NCI-H1436 (cell line): ENCODE measurements at regions not wholly inside any gene's neighbourhood (a gene's known extent, or its start where the extent isn't known, plus 50 kb on each side); places are given as distances from the start of the nearest gene placed in this dataset.
"Not testable (repeated sequence)": the region's sequence is repeated elsewhere in the genome, so short reads cannot be mapped to it uniquely, and the experiment has no call there.

Experiments
- DNase-seq: peaks from one replicate; lab custom pipeline; 2025; lab: John Stamatoyannopoulos, UW

DNA sequence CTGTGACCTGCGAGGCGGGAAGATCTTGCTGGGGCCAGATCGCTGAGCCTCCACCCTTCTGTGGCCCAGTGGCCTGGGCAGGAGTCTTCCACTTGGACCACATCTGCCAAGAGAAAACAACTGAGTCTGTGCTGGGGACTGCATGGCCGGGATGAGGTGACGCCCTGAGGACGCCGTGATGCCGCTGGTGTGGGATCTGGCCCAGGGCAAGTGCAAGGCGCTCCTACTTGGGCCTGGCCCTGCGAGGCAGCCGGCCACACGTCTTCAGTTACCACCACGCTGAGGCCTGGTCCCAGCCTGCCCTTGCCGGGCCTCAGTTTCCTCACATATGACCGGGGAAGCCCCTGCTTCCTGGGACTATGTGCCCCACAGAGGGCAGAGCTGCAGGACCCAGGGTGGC is 133.4 kb downstream of the SLC25A46 start:
- no peak for DNase-seq

DNA sequence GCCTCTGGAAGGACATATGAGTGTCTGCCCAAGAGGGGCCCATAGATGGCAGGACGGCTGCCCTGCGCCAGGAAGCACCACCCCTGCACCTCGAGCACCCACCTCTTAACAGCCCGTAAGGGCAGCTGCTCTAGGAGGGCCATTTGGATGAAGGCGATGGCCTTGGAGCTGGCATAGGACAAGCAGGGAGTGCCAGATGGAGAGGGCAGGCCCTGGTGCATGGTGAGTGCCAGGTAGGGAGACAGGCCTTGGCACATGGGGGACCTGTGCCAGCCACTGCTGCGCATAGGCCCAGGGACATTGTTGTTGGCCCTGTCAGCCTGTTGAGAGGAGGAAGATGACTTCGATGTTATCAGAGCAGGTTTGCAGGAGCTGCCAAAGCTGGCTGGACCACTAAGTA is 134.2 kb downstream of the SLC25A46 start:
- no peak for DNase-seq

DNA sequence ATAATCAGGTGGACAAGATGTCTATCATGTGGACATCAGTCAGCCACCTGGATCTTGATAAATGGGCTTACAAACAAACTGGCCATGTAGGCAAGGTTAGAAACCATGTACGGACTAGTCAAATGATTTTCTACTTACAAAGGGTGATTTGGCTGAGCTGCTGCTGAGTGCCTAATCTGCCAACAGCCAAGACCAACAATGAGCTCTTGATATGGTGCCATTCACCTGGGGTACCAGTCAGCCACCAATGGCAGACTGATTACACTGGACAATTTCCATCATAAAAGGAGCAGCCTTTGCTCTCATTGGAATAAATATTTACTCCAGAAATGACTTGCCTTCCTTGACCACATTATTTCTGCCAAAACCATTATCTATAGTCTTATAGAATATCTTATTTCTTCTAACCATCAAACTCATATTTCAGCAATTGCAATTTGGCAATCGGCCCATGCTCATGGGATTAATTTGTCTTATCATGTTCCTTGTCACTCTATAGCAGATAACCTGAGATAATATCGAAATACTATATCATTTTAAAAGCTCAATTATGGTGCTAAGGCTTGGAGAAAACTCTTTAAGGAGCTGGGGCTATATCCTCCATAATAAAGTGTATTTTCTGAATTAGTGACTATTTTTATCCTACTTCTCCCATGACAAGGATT is 135.1 kb downstream of the SLC25A46 start:
- DNase-seq: no peak

DNA sequence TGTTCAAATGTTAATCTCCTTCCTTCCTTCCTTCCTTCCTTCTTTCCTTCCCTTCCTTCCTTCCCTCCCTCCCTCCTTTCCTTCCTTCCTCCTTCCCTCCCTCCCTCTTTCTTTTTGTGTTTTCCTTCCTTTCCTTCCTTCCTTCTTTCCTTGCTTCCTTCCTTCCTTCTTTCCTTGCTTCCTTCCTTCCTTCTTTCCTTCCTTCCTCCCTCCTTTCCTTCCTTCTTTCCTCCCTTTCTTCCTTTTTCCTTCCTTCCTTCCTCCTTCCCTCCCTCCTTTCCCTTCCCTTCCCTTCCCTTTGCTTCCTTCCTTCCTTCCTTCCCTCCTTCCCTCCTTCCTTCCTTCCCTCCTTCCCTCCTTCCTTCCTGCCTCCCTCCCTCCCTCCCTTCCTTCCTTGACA is 136.3 kb downstream of the SLC25A46 start:
- DNase-seq: not testable (repeated sequence)

DNA sequence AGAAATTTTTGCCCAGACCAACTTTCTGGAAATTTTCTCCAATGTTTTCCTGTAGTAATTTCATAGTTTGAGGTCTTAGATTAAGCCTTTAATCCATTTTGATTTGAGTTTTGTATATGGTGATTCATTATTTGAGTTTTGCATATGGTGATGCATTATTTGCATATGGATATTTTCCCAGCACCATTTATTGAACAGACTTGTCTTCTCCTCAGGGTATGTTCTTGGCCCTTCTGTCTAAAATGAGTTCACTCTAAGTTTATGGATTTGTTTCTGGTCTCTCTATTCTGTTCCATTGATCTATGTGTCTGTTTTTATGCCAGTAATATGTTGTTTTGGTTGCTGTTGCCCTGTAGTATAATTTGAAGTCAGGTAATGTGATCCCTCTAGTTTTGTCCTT is 139.3 kb downstream of the SLC25A46 start:
- no peak for DNase-seq

DNA sequence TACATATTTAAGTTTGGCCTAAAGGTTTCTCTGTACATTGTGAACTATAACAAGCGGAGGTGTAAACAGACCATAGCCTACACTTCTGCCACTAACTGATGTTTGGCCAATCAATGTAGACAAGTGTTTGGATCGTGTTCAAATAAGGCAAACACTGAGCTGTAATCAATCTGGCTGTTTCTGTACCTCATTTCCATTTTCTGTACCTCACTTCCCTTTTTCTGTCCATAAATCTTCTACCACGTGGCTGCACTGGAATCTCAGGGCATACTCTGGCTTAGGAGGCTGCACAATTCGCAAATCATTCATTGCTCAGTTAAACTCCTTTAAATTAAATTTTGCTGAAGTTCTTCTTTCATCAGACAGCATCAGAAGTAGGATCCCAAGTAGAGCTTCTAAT is 140.9 kb downstream of the SLC25A46 start:
- DNase-seq: no peak

DNA sequence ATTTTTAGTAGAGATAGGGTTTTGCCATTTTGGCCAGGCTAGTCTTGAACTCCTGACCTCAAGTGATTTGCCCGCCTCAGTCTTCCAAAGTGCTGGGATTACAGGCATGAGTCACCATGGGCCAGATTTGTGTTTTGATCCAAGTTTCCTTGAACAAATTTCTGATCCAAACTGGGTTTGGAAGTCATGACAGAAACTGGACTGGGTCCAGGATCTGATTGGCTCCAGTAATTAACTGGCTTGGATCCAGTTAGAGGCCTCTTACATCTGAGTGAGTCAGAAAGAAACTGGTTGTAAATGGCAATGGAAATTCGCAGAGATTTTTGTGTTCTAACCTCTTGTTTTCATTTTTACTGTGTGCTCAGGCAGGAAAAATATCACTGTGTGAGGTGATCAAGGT is 141.6 kb downstream of the SLC25A46 start:
- no peak for DNase-seq

DNA sequence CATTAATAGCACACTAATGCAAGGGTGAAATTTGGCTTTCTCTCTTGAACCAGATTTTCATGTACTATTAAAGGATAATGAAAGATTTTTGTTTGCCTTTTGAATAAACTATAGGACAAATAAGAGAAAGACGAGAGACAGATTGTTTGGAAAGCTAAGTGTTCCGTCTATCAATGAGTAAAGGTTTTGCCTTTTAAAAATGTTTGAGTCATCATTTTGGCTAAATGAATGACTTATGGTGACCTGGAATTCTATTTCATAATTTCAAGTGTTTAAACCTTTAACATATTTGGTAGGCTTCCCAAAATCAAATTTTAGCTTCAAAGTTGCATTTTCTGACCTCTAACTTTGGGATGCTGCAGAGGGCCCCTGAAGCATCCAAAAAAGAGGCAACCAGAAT is 145.2 kb downstream of the SLC25A46 start:
- no peak for DNase-seq

DNA sequence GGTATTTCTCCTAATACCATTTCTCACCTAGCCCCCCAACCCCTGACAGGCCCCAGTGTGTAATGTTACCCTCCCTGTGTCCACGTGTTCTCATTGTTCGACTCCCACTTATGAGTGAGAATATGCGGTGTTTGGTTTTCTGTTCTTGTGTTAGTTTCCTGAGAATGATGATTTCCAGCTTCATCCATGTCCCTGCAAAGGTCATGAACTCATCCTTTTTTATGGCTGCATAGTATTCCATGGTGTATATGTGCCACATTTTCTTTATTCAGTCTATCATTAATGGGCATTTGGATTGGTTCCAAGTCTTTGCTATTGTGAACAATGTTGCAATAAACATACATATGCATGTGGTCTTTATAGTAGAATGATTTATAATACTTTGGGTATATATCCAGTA is 148.4 kb downstream of the SLC25A46 start:
- not testable (repeated sequence) for DNase-seq

DNA sequence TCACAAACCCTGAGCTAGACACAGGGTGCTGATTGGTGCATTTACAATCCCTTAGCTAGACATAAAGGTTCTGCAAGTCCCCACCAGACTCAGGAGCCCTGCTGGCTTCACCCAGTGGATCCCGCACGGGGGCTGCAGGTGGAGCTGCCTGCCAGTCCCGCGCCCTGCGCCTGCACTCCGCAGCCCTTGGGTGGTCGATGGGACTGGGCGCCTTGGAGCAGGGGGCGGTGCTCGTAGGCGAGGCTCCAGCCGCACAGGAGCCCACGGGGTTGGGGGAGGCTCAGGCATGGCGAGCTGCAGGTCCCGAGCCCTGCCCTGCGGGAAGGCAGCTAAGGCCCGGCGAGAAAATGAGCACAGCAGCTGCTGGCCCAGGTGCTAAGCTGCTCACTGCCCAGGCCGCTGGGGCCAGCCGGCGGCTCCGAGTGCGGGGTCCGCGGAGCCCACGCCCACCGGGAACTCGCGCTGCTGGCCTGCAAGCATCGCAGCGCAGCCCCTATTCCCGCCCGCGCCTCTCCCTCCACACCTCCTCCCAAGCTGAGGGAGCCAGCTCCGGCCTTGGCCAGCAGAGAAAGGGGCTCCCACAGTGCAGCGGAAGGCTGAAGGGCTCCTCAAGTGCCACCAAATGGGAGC is 155.2 kb downstream of the SLC25A46 start:
- DNase-seq: not testable (repeated sequence)

DNA sequence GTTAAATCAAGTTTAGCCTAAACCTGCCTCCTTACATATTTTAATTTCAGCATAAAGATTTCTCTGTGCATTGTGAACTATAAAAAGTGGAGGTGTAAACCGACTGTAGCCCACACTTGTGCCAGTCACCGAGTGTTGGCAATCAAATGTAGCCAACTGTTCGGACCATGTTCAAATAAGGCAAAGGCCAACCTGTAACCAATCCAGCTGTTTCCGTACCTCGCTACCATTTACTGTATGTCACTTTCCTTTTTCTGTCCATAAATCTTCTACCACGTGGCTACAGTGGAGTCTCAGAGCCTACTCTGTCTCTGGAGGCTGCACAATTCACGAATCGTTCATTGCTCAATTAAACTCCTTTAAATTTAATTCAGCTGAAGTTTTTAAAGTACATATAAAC is 156.0 kb downstream of the SLC25A46 start:
- no peak for DNase-seq

DNA sequence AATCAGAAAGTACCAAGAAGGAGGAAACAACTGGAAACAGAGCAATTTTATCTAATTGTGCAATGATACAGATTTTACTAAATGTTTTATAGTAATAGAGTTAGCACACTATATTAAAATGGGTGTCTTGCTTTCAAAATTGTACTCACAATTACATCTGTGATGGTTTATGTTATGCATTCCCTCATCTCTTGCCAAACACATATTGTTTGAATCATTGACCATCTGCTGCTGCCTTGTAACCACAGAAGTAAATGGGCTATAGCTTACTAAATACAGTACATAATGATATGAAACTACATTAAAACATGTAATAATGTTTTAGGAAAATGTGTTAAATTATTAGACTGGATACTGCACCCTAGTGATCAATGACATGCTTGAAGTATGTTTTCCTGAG is 158.1 kb downstream of the SLC25A46 start:
- DNase-seq: no peak

DNA sequence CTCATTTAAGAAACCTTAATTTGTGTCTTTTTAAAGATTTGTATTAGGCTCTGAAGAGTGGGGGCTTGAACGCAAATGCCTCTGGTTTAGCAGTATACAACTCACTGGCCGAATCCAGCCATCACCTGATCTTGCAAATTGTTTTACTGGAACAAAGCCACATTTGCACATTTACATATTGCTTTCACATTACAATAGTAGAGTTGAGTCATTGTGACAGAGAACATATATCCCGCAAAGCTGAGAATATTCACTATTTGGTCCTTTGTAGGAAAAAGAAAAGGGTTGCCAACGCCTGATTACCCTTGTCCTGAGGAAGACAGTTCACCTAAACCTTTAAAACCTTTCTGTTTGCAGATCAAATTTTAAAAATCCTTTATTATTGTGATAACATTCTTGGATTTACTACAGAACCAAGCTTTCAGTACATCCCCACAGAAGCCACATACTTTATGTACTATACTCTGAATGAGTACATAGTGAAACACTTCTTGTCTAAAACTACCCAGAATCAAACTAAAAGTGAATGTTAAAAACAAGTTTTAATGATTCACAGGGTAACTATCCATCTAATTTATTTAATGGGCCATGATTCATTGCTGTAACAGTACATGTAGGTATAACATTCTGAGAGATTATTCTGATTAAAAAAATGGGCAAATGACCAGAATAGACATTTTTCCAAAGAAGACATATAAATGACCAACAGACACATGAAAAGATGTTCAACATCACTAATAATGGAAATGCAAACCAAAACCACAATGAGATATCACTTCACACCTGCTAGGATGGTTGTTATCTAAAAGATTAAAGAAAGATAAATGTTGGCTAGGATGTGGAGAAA is 161.0 kb downstream of the SLC25A46 start:
- no peak for DNase-seq

DNA sequence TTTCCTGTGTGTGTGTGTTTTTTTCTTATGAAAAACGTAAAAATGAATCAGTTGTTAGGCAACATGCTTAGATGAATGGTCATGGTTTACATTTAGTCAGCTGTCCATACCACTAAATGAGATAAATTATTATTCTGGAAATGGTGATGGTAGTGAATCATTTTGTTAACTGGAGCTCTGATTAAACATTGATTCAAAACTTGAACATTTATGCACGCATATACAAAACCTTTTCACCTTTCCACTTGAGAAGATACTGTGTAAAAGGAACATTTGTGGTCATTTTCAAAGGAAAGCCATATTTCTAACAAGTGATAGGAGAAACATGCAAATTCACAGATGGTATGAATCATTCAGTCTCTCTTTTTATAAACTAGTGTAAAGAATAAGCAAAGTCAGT is 162.0 kb downstream of the SLC25A46 start:
- no peak for DNase-seq

DNA sequence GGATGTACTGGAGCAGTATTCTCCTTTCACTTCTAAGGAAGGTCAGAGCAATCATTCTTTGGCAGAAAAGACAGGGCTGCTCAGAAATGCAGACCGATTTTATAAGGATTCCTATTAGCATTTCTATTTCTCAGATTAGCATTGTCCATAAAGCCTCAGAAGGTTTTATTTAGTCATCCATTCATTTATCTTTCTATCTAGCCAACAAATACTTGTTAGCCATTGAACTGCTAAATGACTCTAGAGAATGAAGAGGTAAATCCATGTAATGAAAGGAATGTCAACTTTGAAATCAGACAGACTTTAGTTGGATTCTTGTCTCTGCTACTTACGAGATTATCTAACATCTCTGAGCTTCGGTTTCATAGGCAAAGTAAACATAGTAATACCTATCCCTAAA is 165.2 kb downstream of the SLC25A46 start:
- DNase-seq: no peak

DNA sequence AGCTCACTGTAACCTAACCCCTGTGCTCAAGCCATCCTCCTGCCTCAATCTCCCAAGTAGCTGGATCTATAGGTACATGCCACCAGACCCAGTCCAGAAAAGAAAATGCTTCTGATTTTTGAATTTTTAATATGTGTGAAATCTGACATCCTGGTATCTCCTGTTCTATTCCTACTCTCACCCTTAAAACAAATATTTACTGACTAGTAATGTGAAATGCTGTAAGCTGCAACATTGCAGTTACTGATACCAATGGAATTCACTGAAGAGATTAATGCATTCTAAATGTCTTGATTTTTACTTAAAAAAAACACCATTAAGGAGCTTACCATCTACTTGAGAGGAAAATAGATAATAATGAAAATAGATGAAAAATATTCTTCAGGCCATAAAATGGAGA is 162.7 kb upstream of the TSLP start:
- no peak for DNase-seq

DNA sequence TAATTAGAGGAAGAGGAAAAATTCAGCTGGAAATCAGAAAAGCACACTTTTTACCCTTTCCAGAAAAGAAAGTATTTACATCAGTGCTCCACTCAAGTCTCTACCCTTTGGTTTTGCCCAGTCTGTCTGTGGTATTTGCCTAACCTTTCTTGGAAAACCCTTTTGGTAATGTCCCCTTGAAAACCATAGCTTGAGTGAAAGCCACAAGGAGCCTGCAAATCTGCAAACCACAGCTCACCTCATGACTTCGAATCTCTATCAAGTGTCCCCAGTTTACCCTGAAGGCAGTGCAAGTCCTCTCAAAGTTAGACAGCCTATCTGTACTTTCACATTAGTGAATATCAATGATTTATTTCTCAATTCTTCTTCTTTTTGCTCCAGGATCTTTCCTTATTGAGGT is 162.1 kb upstream of the TSLP start:
- no peak for DNase-seq

DNA sequence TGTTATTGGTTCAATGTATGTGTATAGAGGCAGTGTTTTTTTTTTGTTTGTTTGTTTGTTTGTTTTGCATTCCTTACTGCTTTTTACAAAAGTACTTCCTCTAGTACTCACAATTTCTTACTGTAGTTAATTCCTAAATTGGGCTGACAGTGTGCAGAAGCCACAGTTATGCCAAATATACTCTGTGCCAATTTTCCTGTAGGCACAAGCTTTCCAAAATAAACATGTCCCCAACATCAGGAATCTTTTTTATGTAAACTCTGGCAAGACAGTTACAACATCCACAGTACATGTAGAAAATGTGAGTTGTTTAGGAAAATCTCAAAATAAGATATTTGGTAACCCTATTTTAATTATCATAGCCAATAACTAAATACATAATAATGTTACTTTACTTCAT is 161.6 kb upstream of the TSLP start:
- DNase-seq: no peak

DNA sequence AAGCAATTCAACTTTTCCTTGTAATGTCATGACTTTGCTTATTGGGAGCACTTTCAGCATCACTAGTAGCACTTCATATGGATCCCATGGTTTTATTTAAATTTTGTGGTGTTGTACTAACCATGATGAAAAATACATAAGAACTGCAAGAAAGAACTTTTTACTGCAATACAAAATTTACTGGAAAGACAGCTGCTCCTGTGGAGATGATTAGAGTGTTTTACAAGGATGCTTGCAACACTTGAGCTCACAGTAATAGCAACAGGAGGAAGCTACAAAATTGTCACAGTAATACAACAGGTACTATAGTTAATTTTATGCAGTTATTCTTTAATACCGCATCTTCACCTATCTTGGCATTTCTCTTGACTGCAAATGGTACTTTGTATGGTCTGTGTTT is 158.3 kb upstream of the TSLP start:
- DNase-seq: no peak

DNA sequence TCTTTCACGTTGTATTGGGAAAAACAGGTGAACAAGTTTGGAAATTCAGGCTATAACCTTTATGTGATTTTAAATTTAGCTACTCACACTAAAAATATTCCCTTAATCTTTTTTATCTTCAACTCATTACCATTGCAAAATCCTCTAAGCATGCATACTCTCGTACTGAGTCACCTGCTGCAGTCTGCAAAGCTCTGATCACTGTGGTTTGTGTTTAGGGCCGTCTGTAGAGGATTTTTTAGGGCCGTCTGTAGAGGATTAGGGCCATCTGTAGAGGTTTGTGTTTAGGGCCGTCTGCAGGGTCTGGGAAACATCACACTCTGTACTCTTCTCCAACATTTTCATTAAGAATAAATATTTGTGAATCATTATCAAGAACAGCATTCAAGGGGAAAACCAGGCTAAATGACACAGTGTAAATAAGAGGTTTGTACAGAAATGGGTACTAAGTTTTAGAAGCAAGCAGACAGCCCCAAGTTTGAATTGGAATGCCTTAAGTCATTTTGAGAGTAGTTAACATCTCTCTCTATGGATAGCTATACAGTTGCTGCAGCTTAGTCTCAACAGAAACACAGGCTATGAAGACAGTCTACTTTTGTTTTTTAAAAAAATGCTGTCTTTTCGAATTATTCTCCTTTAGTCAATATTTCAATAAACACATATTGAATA is 155.0 kb upstream of the TSLP start:
- DNase-seq: no peak

DNA sequence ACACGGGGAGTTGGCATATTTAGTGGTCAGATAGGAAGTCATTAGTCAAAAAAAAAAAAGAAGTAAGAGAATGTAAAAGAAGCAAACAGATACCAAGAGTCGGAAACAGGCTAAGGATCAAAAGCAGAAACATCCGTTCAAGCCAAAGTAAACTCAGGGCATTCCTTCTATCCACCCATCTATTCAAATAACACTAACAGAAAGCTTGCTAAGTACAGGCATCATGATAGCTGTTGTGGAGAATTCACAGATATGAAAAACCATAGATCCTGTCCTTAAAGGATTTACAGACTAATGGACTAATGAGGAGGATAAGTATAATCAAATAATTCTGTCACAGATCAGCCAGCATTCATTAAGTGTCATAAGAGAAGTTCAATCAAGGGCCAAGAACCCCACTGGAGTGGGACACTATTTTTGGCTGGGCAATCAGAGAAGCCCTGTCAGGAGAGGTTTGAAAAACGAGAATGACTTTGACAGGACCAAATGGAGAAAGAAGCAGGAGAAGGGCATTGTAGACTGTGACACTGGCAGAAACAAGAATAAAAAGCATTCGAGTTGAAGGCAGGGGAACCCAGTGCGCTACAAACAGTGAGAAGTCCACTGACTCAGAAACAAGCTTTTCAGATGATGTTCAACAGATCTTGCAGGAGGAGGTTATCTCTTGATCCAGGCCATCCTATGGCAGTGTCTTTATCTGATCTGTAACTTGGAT is 154.2 kb upstream of the TSLP start:
- DNase-seq: no peak

DNA sequence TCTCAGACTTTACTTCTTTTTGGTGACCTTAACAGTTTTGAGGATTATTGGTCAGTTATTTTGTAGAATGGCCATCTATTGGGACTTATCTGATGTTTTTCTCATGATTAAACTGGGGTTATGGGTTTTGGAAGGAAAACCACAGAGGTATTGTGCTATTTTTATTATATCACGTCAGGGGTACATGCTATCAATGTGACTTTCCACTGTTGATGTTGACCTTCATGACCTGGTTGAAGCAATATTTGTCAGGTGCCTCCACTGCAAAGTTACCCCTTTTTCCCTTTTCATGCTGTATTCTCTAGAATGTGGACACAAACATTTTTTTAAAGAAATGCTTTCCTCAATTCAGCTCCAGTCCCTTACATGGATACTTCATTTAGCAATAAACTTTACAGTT is 152.8 kb upstream of the TSLP start:
- no peak for DNase-seq
